Left ventricle myocardium superior (tissue), 1 donor: ENCODE measurements at regions not wholly inside any gene's neighbourhood (a gene's known extent, or its start where the extent isn't known, plus 50 kb on each side); places are given as distances from the start of the nearest gene placed in this dataset.

ENCODE experiments used
- ATAC-seq: fragments of 200-7000 bp; cut with Tn5 transposase; one replicate; pipeline ENCODE4 v1.9.1; 2020; ENCODE audit warnings: mild to moderate bottlenecking, moderate library complexity
- DNase-seq: peaks from one replicate; pipeline ENCODE4 v3.0.0-alpha.2; 2020
- intact Hi-C: fragments of 100-400 bp; cut with micrococcal nuclease; formaldehyde crosslinking; loops from one replicate; pipeline ENCODE4 v1.11.0; 2022
- donor health status: DM: no; HTN: yes; CAD: no; lungs with severe emphysema.

- ATAC-seq, result peak; percentile 19
- intact Hi-C loops, result no loop called here
These were observed 204.7 kb downstream of the UACA start for GRCh38 chr15:70558406-70559264.

GRCh38 chr15:70557521-70558258 lies 205.7 kb downstream of the UACA start:
- ATAC-seq, result no peak
- intact Hi-C loops, result no loop called here
- no peak for DNase-seq

More at GRCh38 chr15:70558406-70559264, 204.7 kb downstream of the UACA start:
- no peak for DNase-seq

GRCh38 chr15:70556779-70557178 lies 206.6 kb downstream of the UACA start:
- no peak for DNase-seq
- ATAC-seq, result no peak
- intact Hi-C loops, result no loop called here

GRCh38 chr15:70556151-70556741 lies 207.1 kb downstream of the UACA start:
- intact Hi-C loops, result no loop called here
- ATAC-seq (no peak), DNase-seq (no peak)

- DNase-seq (no peak), ATAC-seq (no peak)
- intact Hi-C loops, result no loop called here
These were observed 207.6 kb downstream of the UACA start for GRCh38 chr15:70555713-70556112.

GRCh38 chr15:70547846-70548487 lies 215.4 kb downstream of the UACA start:
- ATAC-seq, result no peak
- no peak for DNase-seq
- intact Hi-C loops, result no loop called here

- no peak for DNase-seq
- ATAC-seq, result no peak
- intact Hi-C loops, result no loop called here
These were observed 217.8 kb downstream of the UACA start for GRCh38 chr15:70545526-70545925.

GRCh38 chr15:70541511-70541910 lies 221.8 kb downstream of the UACA start:
- no peak for DNase-seq
- intact Hi-C loops, result no loop called here
- ATAC-seq, result no peak

GRCh38 chr15:70539912-70540530 lies 223.3 kb downstream of the UACA start:
- no peak for DNase-seq
- ATAC-seq, result no peak
- intact Hi-C loops, result no loop called here

GRCh38 chr15:70539409-70539808 lies 223.9 kb downstream of the UACA start:
- intact Hi-C loops, result no loop called here
- DNase-seq (no peak), ATAC-seq (no peak)

- intact Hi-C loops, result no loop called here
- DNase-seq (no peak), ATAC-seq (no peak)
These were observed 225.1 kb downstream of the UACA start for GRCh38 chr15:70538278-70538677.

- no peak for DNase-seq
- ATAC-seq, result no peak
- intact Hi-C loops, result no loop called here
These were observed 227.4 kb downstream of the UACA start for GRCh38 chr15:70535955-70536338.

GRCh38 chr15:70535071-70535954 lies 228.0 kb downstream of the UACA start:
- DNase-seq, result no peak
- ATAC-seq, result no peak
- intact Hi-C loops, result no loop called here

GRCh38 chr15:70533931-70534742 lies 229.2 kb downstream of the UACA start:
- intact Hi-C loops, result no loop called here
- no peak for ATAC-seq
- DNase-seq, result no peak

- ATAC-seq (no peak), DNase-seq (no peak)
- intact Hi-C loops, result no loop called here
These were observed 230.7 kb downstream of the UACA start for GRCh38 chr15:70532531-70533186.

- no peak for ATAC-seq
- intact Hi-C loops, result no loop called here
- DNase-seq, result no peak
These were observed 231.8 kb downstream of the UACA start for GRCh38 chr15:70531576-70531975.

- no peak for ATAC-seq
- no peak for DNase-seq
- intact Hi-C loops, result no loop called here
These were observed 232.5 kb downstream of the UACA start for GRCh38 chr15:70530906-70531305.
